HL-60 (cell line): ENCODE measurements at regions not wholly inside any gene's neighbourhood (a gene's known extent, or its start where the extent isn't known, plus 50 kb on each side); places are given as distances from the start of the nearest gene placed in this dataset.
"Not testable (repeated sequence)": the region's sequence is repeated elsewhere in the genome, so short reads cannot be mapped to it uniquely, and the experiment has no call there.

Experiments used
- DNase-seq, 2 experiments: peaks; one replicate each; pipeline ENCODE4 v3.0.0-alpha.2; 2010 to 2020; ENCODE audit warnings: low read depth in 1 of 2, low spot score in 1 of 2
- H3K27ac ChIP-seq: fragments of 250-450 bp; sonication (Bioruptor Pico); replicated peaks from 2 replicates; pipeline ENCODE4 v1.5.1; 2020; ENCODE audit warnings: mild to moderate bottlenecking, moderate library complexity
- H3K27me3 ChIP-seq: fragments of 250-450 bp; sonication (Bioruptor Pico); 2 replicates; pipeline ENCODE4 v1.5.1; 2021; ENCODE audit warnings: mild to moderate bottlenecking, moderate library complexity; ENCODE audit not compliant: insufficient read depth, poor library complexity, severe bottlenecking
- H3K4me3 ChIP-seq: replicated peaks from 2 replicates; pipeline ENCODE4 v1.5.1; 2011; ENCODE audit warnings: mild to moderate bottlenecking, control low read depth, low read length; ENCODE audit not compliant: insufficient read depth
- CTCF ChIP-seq: IDR thresholded peaks from one replicate; pipeline ENCODE4 v1.5.1; 2011; ENCODE audit warnings: low read length, control low read depth, inconsistent platforms; ENCODE audit not compliant: insufficient read depth
- GABPA ChIP-seq: IDR thresholded peaks from 2 replicates; pipeline ENCODE4 v1.6.1; 2012; ENCODE audit warnings: low read depth
- POLR2AphosphoS5 ChIP-seq: IDR thresholded peaks from 2 replicates; pipeline ENCODE4 v1.6.1; 2012; ENCODE audit warnings: low read depth
- REST ChIP-seq: IDR thresholded peaks from 2 replicates; pipeline ENCODE4 v1.6.1; 2012; ENCODE audit warnings: low read depth; ENCODE audit not compliant: insufficient replicate concordance
- SPI1 ChIP-seq: IDR thresholded peaks from 2 replicates; pipeline ENCODE4 v1.6.1; 2012; ENCODE audit warnings: low read depth, mild to moderate bottlenecking, borderline replicate concordance

- TF ChIP-seq CTCF (no peak), POLR2AphosphoS5 (no peak), REST (no peak), SPI1 (no peak), GABPA (no peak)
- Histone ChIP-seq H3K27me3 (no peaks in the 10 kb centered on the region), H3K4me3 (no peak overlapping the region), H3K27ac (no peak overlapping the region)
- DNase-seq, result no peak
These were observed 444.0 kb upstream of the PITX2 start for GRCh38 chr4:111066887-111067286.

GRCh38 chr4:111068883-111069282, 446.0 kb upstream of the PITX2 start:
- TF ChIP-seq GABPA, result no peak
- no peak for TF ChIP-seq POLR2AphosphoS5
- no peaks in the 10 kb centered on the region for H3K27me3 ChIP-seq
- H3K27ac ChIP-seq, result no peak overlapping the region
- no peak for DNase-seq
- H3K4me3 ChIP-seq, result no peak overlapping the region

GRCh38 chr4:111070390-111070789, 447.5 kb upstream of the PITX2 start:
- TF ChIP-seq GABPA (no peak), SPI1 (no peak), REST (no peak), POLR2AphosphoS5 (no peak), CTCF (no peak)
- no peak overlapping the region for H3K27ac ChIP-seq
- H3K27me3 ChIP-seq, result no peaks in the 10 kb centered on the region
- H3K4me3 ChIP-seq, result no peak overlapping the region
- DNase-seq, result no peak

- TF ChIP-seq CTCF (no peak), POLR2AphosphoS5 (no peak), SPI1 (no peak), REST (no peak), GABPA (no peak)
- Histone ChIP-seq H3K27ac (no peak overlapping the region), H3K27me3 (no peaks in the 10 kb centered on the region), H3K4me3 (no peak overlapping the region)
- DNase-seq, result no peak
These were observed 451.7 kb upstream of the PITX2 start for GRCh38 chr4:111074523-111075114.

GRCh38 chr4:111076299-111076698, 453.4 kb upstream of the PITX2 start:
- not testable (repeated sequence) for H3K4me3 ChIP-seq, H3K27me3 ChIP-seq, H3K27ac ChIP-seq, DNase-seq
